Neural cell (in vitro differentiated cells): ENCODE measurements at regions not wholly inside any gene's neighbourhood (a gene's known extent, or its start where the extent isn't known, plus 50 kb on each side); places are given as distances from the start of the nearest gene placed in this dataset.
A peak's percentile ranks its signal among the peaks of the same experiment; 100 is the strongest.

Experiments used
- H2AFZ ChIP-seq: fragments of 200-600, 300-800 bp; sonication (generic), shearing (Covaris generic); 2 replicates; pipeline ENCODE4 v1.6.0; 2014; ENCODE audit warnings: low read depth, mild to moderate bottlenecking, antibody characterized with exemption, low read length, moderate library complexity
- H3F3A ChIP-seq: fragments of 200-600 bp; shearing (Covaris generic); 2 replicates; pipeline ENCODE4 v1.6.1; 2016; ENCODE audit warnings: mild to moderate bottlenecking, moderate library complexity, mixed read lengths, antibody characterized with exemption, low read length; ENCODE audit not compliant: insufficient read depth, poor library complexity, severe bottlenecking
- H3K27ac ChIP-seq: fragments of 200-600, 300-800 bp; sonication (generic), shearing (Covaris generic); 2 replicates; pipeline ENCODE4 v1.5.1; 2014; ENCODE audit warnings: mild to moderate bottlenecking, low read length, moderate library complexity
- H3K27me3 ChIP-seq: fragments of 300-800, 200-600 bp; sonication (generic), shearing (Covaris generic); 2 replicates; pipeline ENCODE4 v1.6.0; 2014; ENCODE audit warnings: mild to moderate bottlenecking, low read depth, low read length, moderate library complexity; ENCODE audit not compliant: insufficient read depth
- H3K36me3 ChIP-seq: fragments of 300-800, 200-600 bp; sonication (generic), shearing (Covaris generic); 2 replicates; pipeline ENCODE4 v1.5.1; 2014; ENCODE audit warnings: mild to moderate bottlenecking, antibody characterized with exemption, low read length, moderate library complexity; ENCODE audit not compliant: insufficient read depth
- H3K4me2 ChIP-seq: fragments of 300-800, 200-600 bp; sonication (generic), shearing (Covaris generic); 2 replicates; pipeline ENCODE4 v1.6.0; 2014; ENCODE audit warnings: mild to moderate bottlenecking, low read length
- H3K4me3 ChIP-seq: fragments of 300-800, 200-600 bp; sonication (generic), shearing (Covaris generic); 2 replicates; pipeline ENCODE4 v1.5.1; 2014; ENCODE audit warnings: mild to moderate bottlenecking, low read length, moderate library complexity
- H3K79me2 ChIP-seq: fragments of 200-600 bp; shearing (Covaris generic); replicated peaks from 2 replicates; pipeline ENCODE4 v1.6.0; 2014; ENCODE audit warnings: mild to moderate bottlenecking, low read length, moderate library complexity; ENCODE audit not compliant: insufficient read depth
- H3K9ac ChIP-seq: fragments of 300-800, 200-600 bp; sonication (generic), shearing (Covaris generic); 2 replicates; pipeline ENCODE4 v1.6.1; 2016; ENCODE audit warnings: mild to moderate bottlenecking, low read length, mixed read lengths
- H3K9me2 ChIP-seq: fragments of 200-600 bp; shearing (Covaris generic); 2 replicates; pipeline ENCODE4 v1.6.1; 2016; ENCODE audit warnings: mild to moderate bottlenecking, low read length, mixed read lengths; ENCODE audit not compliant: insufficient read depth
- H3K9me3 ChIP-seq: fragments of 200-600, 300-800 bp; sonication (generic), shearing (Covaris generic); 2 replicates; pipeline ENCODE4 v1.6.1; 2016; ENCODE audit warnings: mild to moderate bottlenecking, mixed run types, low read length, moderate library complexity, mixed read lengths
- H4K20me1 ChIP-seq: fragments of 200-600 bp; shearing (Covaris generic); 2 replicates; pipeline ENCODE4 v1.6.1; 2016; ENCODE audit warnings: mild to moderate bottlenecking, mixed run types; ENCODE audit not compliant: insufficient read depth
- EP300 ChIP-seq: fragments of 450-650 bp; conservative IDR thresholded peaks from 2 replicates; pipeline ENCODE4 v1.6.1; 2014; ENCODE audit warnings: antibody characterized with exemption, mild to moderate bottlenecking, moderate library complexity; ENCODE audit not compliant: poor library complexity, severe bottlenecking
- EZH2 ChIP-seq: fragments of 200-600, 300-800 bp; shearing (Covaris generic), sonication (generic); IDR thresholded peaks from 2 replicates; pipeline ENCODE4 v1.6.1; 2014; ENCODE audit warnings: antibody characterized with exemption, low read length, borderline replicate concordance, mild to moderate bottlenecking; ENCODE audit not compliant: insufficient read depth, poor library complexity, severe bottlenecking
- MXI1 ChIP-seq: fragments of 450-650 bp; conservative IDR thresholded peaks from 2 replicates; pipeline ENCODE4 v1.6.1; 2014; ENCODE audit warnings: antibody characterized with exemption, mild to moderate bottlenecking; ENCODE audit not compliant: poor library complexity, severe bottlenecking
- POLR2AphosphoS5 ChIP-seq: IDR thresholded peaks from 2 replicates; pipeline ENCODE4 v1.6.1; 2012
- RAD21 ChIP-seq: fragments of 450-650 bp; conservative IDR thresholded peaks from 2 replicates; pipeline ENCODE4 v1.6.1; 2014; ENCODE audit warnings: antibody characterized with exemption, mild to moderate bottlenecking, moderate library complexity
- REST ChIP-seq: IDR thresholded peaks from 2 replicates; pipeline ENCODE4 v1.6.1; 2012; ENCODE audit warnings: borderline replicate concordance
- SMC3 ChIP-seq: fragments of 450-650 bp; conservative IDR thresholded peaks from 2 replicates; pipeline ENCODE4 v1.6.1; 2014; ENCODE audit warnings: antibody characterized with exemption, mild to moderate bottlenecking, moderate library complexity; ENCODE audit not compliant: poor library complexity
- TAF1 ChIP-seq: IDR thresholded peaks from 2 replicates; pipeline ENCODE4 v1.6.1; 2012; ENCODE audit warnings: low read depth
- TF ChIP-seq, protein P1 (sequence below): fragments of 450-650 bp; IDR thresholded peaks from 2 replicates; pipeline ENCODE4 v1.5.1; 2014; ENCODE audit warnings: antibody characterized with exemption, mild to moderate bottlenecking, moderate library complexity; ENCODE audit not compliant: poor library complexity, severe bottlenecking

DNA sequence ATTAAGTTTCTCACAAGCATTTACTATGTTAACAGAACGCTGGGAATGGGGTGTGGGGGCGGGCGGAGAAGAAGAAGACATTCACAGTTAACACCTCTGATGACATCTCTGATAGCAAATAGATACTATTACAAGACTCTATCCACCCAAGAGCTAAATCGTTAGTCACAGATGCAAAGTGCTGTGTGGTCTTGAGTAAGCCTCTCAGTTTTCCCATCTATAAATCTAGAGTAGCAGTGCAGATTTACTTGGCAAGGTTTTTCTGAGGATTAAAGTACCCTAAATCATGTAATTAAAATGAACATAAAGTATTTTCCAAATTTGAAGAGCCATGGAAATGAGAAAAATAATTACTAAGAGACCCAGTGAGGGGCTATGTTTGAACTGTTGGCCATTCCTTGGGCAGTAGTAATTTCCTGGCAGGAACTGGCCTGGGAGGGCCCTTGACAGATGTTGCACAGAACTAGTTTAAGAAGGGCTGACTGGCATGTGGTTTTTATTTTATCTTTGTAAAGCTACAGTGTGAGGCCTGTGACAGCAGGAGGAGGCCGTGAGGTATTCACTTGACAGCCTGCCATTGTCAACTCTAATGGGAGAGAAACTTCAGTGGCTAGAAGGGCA is 58.7 kb upstream of the APOBEC4 start:
- Histone ChIP-seq H3K36me3 (no peaks in the 10 kb centered on the region), H4K20me1 (no peaks in the 10 kb centered on the region), H3K9me2 (no peaks in the 10 kb centered on the region), H3K79me2 (no peaks in the 10 kb centered on the region), H3K9ac (no peak overlapping the region), H3K9me3 (no peaks in the 10 kb centered on the region), H3K4me3 (no peak overlapping the region), H3K27ac (no peak overlapping the region), H3F3A (no peaks in the 10 kb centered on the region), H2AFZ (no peak overlapping the region), H3K27me3 (no peaks in the 10 kb centered on the region), H3K4me2 (no peak overlapping the region)
- no peak for TF ChIP-seq TAF1
- peak; percentile 20 for TF ChIP-seq EP300

DNA sequence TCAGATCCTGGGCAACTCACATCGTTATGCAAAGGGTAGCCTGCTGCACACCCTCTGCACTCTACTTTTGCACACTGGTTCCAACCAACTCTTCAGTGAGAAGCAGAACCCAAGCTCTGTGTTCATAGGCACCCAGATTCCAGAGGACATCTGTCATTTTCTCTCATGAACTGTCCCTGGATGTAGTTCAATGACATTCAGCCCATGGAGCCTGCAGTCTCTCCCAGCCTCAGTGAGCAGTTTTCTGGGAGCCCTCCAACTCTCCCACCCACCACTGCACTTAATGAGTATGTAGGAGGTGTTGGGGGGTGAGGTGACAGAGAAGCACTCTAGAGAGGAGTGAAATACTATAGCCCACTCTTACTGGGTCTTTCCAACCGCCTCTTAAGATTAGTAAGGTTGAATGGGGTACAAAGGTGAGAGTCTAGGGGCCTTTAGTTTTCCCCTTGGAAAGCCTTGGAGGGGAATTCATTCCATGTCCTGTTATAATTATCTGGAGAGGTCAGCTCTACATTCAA is 58.1 kb upstream of the APOBEC4 start:
- no peaks in the 10 kb centered on the region for H3K79me2 ChIP-seq
- no peak overlapping the region for H3K4me2 ChIP-seq
- H3K4me3 ChIP-seq = no peak overlapping the region
- H3K9me3 ChIP-seq = no peaks in the 10 kb centered on the region
- no peak overlapping the region for H3K9ac ChIP-seq
- no peaks in the 10 kb centered on the region for H4K20me1 ChIP-seq
- H3K27me3 ChIP-seq = no peaks in the 10 kb centered on the region
- no peaks in the 10 kb centered on the region for H3K9me2 ChIP-seq
- no peaks in the 10 kb centered on the region for H3K36me3 ChIP-seq
- no peak overlapping the region for H2AFZ ChIP-seq
- TF ChIP-seq, protein P1, sequence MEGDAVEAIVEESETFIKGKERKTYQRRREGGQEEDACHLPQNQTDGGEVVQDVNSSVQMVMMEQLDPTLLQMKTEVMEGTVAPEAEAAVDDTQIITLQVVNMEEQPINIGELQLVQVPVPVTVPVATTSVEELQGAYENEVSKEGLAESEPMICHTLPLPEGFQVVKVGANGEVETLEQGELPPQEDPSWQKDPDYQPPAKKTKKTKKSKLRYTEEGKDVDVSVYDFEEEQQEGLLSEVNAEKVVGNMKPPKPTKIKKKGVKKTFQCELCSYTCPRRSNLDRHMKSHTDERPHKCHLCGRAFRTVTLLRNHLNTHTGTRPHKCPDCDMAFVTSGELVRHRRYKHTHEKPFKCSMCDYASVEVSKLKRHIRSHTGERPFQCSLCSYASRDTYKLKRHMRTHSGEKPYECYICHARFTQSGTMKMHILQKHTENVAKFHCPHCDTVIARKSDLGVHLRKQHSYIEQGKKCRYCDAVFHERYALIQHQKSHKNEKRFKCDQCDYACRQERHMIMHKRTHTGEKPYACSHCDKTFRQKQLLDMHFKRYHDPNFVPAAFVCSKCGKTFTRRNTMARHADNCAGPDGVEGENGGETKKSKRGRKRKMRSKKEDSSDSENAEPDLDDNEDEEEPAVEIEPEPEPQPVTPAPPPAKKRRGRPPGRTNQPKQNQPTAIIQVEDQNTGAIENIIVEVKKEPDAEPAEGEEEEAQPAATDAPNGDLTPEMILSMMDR = no peak
- TF ChIP-seq POLR2AphosphoS5 = no peak
- no peak for TF ChIP-seq RAD21
- TF ChIP-seq SMC3 = no peak
- TF ChIP-seq EP300 = no peak
- no peak for TF ChIP-seq TAF1
- TF ChIP-seq EZH2 = no peak
- TF ChIP-seq MXI1 = no peak
- no peak for TF ChIP-seq REST
- no peaks in the 10 kb centered on the region for H3F3A ChIP-seq
- H3K27ac ChIP-seq = no peak overlapping the region
